ENCODE measurements at regions not wholly inside any gene's neighbourhood (a gene's known extent, or its start where the extent isn't known, plus 50 kb on each side); places are given as distances from the start of the nearest gene placed in this dataset.
"Not testable (repeated sequence)": the region's sequence is repeated elsewhere in the genome, so short reads cannot be mapped to it uniquely, and the experiment has no call there.

GRCh38 chr1:67909776-67910175, 76.5 kb upstream of the GNG12 start:
- Histone ChIP-seq H4K20me1 (ENCODE audit: insufficient read depth, low read length) (no peaks in the 10 kb centered on the region), H3K4me3 (replicated peaks in 1 of 3; ENCODE audit: low read depth in 2 of 3, low read length in 3 of 3) (no peak overlapping the region), H3K9ac (ENCODE audit: insufficient read depth, low read length, poor library complexity, severe bottlenecking) (no peak overlapping the region), H2AFZ (ENCODE audit: insufficient read depth, low read depth, low read length, poor library complexity, severe bottlenecking) (no peak overlapping the region), H3K9me3 (replicated peaks in 1 of 2; ENCODE audit: control insufficient read depth in 1 of 2, insufficient read depth in 1 of 2, low read length in 2 of 2) (peaks cover 0 to 5% of the 10 kb centered on the region in 2 donors), H3K79me2 (ENCODE audit: insufficient read depth, low read length) (no peaks in the 10 kb centered on the region), H3K4me1 (ENCODE audit: control insufficient read depth in 1 of 2, insufficient read depth in 2 of 2, low read length in 2 of 2) (no peaks in the 10 kb centered on the region), H3K27me3 (ENCODE audit: control insufficient read depth in 2 of 2, insufficient read depth in 2 of 2, low read length in 2 of 2) (no peaks in the 10 kb centered on the region), H3K27ac (ENCODE audit: low read depth in 1 of 2, low read length in 2 of 2) (no peak overlapping the region), H3K4me2 (replicated peaks; ENCODE audit: extremely low read depth, low read length, poor library complexity, severe bottlenecking) (no peak overlapping the region), H3K36me3 (replicated peaks in 1 of 2; ENCODE audit: control insufficient read depth in 1 of 2, insufficient read depth in 2 of 2, low read length in 2 of 2) (no peaks in the 10 kb centered on the region)
- intact Hi-C loops (cut with micrococcal nuclease), result no loop called here
- H3K4me3 Mint-ChIP-seq, result no peak overlapping the region
- no peak overlapping the region for H3K27ac Mint-ChIP-seq
- H3K36me3 Mint-ChIP-seq, result no peaks in the 10 kb centered on the region
- H3K9me3 Mint-ChIP-seq, result peaks cover 2 to 13% (median 5%) of the 10 kb centered on the region in 7 donors
- H3K27me3 Mint-ChIP-seq (ENCODE audit: low read depth in 3 of 3), result peaks cover 0 to 6% (median 4%) of the 10 kb centered on the region in 3 donors
- DNase-seq, result no peak
- H3K4me1 Mint-ChIP-seq, result no peaks in the 10 kb centered on the region
- TF ChIP-seq, protein P1, sequence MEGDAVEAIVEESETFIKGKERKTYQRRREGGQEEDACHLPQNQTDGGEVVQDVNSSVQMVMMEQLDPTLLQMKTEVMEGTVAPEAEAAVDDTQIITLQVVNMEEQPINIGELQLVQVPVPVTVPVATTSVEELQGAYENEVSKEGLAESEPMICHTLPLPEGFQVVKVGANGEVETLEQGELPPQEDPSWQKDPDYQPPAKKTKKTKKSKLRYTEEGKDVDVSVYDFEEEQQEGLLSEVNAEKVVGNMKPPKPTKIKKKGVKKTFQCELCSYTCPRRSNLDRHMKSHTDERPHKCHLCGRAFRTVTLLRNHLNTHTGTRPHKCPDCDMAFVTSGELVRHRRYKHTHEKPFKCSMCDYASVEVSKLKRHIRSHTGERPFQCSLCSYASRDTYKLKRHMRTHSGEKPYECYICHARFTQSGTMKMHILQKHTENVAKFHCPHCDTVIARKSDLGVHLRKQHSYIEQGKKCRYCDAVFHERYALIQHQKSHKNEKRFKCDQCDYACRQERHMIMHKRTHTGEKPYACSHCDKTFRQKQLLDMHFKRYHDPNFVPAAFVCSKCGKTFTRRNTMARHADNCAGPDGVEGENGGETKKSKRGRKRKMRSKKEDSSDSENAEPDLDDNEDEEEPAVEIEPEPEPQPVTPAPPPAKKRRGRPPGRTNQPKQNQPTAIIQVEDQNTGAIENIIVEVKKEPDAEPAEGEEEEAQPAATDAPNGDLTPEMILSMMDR (IDR thresholded peaks at IDR 0.05), result no peak
- WGBS (ENCODE audit: insufficient coverage), result 94% methylated on average over 1 of the region's 1 CpG

GRCh38 chr1:67908250-67908936, 75.1 kb upstream of the GNG12 start:
- Mint-ChIP-seq H3K27me3 (ENCODE audit: low read depth in 3 of 3) (peaks cover 0 to 6% (median 4%) of the 10 kb centered on the region in 3 donors), H3K27ac (no peak overlapping the region), H3K4me1 (no peaks in the 10 kb centered on the region), H3K9me3 (peaks cover 4 to 16% (median 8%) of the 10 kb centered on the region in 7 donors), H3K36me3 (no peaks in the 10 kb centered on the region), H3K4me3 (no peak overlapping the region)
- H3K4me3 ChIP-seq (replicated peaks in 1 of 3; ENCODE audit: low read depth in 2 of 3, low read length in 3 of 3), result no peak overlapping the region
- no peak overlapping the region for H3K27ac ChIP-seq (ENCODE audit: low read depth in 1 of 2, low read length in 2 of 2)
- no peaks in the 10 kb centered on the region for H3K27me3 ChIP-seq (ENCODE audit: control insufficient read depth in 2 of 2, insufficient read depth in 2 of 2, low read length in 2 of 2)
- intact Hi-C loops (cut with micrococcal nuclease), result no loop called here
- no peaks in the 10 kb centered on the region for H3K4me1 ChIP-seq (ENCODE audit: control insufficient read depth in 1 of 2, insufficient read depth in 2 of 2, low read length in 2 of 2)
- no peak overlapping the region for H3K4me2 ChIP-seq (replicated peaks; ENCODE audit: extremely low read depth, low read length, poor library complexity, severe bottlenecking)
- H3K79me2 ChIP-seq (ENCODE audit: insufficient read depth, low read length), result no peaks in the 10 kb centered on the region
- TF ChIP-seq, protein P1 (IDR thresholded peaks at IDR 0.05), result no peak
- H3K9ac ChIP-seq (ENCODE audit: insufficient read depth, low read length, poor library complexity, severe bottlenecking), result no peak overlapping the region
- no peaks in the 10 kb centered on the region for H4K20me1 ChIP-seq (ENCODE audit: insufficient read depth, low read length)
- 0% methylated on average over 1 of the region's 6 CpGs for WGBS (ENCODE audit: insufficient coverage)
- H3K9me3 ChIP-seq (replicated peaks in 1 of 2; ENCODE audit: control insufficient read depth in 1 of 2, insufficient read depth in 1 of 2, low read length in 2 of 2), result peaks cover 0 to 5% of the 10 kb centered on the region in 2 donors
- DNase-seq, result no peak
- no peak overlapping the region for H2AFZ ChIP-seq (ENCODE audit: insufficient read depth, low read depth, low read length, poor library complexity, severe bottlenecking)
- H3K36me3 ChIP-seq (replicated peaks in 1 of 2; ENCODE audit: control insufficient read depth in 1 of 2, insufficient read depth in 2 of 2, low read length in 2 of 2), result no peaks in the 10 kb centered on the region

DNA sequence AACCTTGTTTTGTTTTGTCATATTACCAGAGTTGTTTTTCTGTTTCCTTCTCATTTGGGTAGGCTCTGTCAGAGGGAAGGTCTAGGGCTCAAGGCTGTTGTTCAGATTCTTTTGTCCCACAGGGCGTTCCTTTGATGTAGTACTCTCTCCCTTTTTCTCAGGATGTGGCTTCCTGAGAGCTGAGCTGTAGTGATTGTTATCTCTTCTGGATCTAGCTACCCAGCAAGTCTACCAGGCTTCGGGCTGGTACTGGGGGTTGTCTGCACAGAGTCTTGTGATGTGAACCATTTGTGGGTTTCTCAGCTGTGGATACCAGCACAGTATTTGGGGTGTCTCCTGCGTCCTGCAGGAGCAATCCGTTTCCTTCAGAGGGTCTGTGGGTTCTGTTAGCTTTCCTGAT, 74.2 kb upstream of the GNG12 start:
- H3K4me2 ChIP-seq (replicated peaks; ENCODE audit: extremely low read depth, low read length, poor library complexity, severe bottlenecking); DNase-seq; intact Hi-C loops (cut with micrococcal nuclease): not testable (repeated sequence)

More for the DNA sequence above, 74.2 kb upstream of the GNG12 start:
- H3K36me3 Mint-ChIP-seq; H3K4me1 ChIP-seq (ENCODE audit: control insufficient read depth in 1 of 2, insufficient read depth in 2 of 2, low read length in 2 of 2); H3K4me3 ChIP-seq (replicated peaks in 1 of 3; ENCODE audit: low read depth in 2 of 3, low read length in 3 of 3); H3K79me2 ChIP-seq (ENCODE audit: insufficient read depth, low read length); H3K4me1 Mint-ChIP-seq; H3K27ac Mint-ChIP-seq; H3K27me3 Mint-ChIP-seq (ENCODE audit: low read depth in 3 of 3); H3K36me3 ChIP-seq (replicated peaks in 1 of 2; ENCODE audit: control insufficient read depth in 1 of 2, insufficient read depth in 2 of 2, low read length in 2 of 2); H3K9me3 ChIP-seq (replicated peaks in 1 of 2; ENCODE audit: control insufficient read depth in 1 of 2, insufficient read depth in 1 of 2, low read length in 2 of 2); H3K9ac ChIP-seq (ENCODE audit: insufficient read depth, low read length, poor library complexity, severe bottlenecking); H3K27ac ChIP-seq (ENCODE audit: low read depth in 1 of 2, low read length in 2 of 2); H4K20me1 ChIP-seq (ENCODE audit: insufficient read depth, low read length); H2AFZ ChIP-seq (ENCODE audit: insufficient read depth, low read depth, low read length, poor library complexity, severe bottlenecking); H3K27me3 ChIP-seq (ENCODE audit: control insufficient read depth in 2 of 2, insufficient read depth in 2 of 2, low read length in 2 of 2); H3K4me3 Mint-ChIP-seq: not testable (repeated sequence)
- no CpG with 5 or more reads among the region's 4 CpGs for WGBS (ENCODE audit: insufficient coverage)
- peaks cover 4 to 25% (median 8%) of the 10 kb centered on the region in 7 donors for H3K9me3 Mint-ChIP-seq

All from CD14-positive monocyte (primary cell).